HG02884 (cell line): ENCODE measurements at regions not wholly inside any gene's neighbourhood (a gene's known extent, or its start where the extent isn't known, plus 50 kb on each side); places are given as distances from the start of the nearest gene placed in this dataset.

Experiments used
- ATAC-seq: cut with Tn5 transposase; IDR thresholded peaks from one replicate; pipeline ENCODE4 v1.9.1; 2021; ENCODE audit warnings: mild to moderate bottlenecking, moderate library complexity; ENCODE audit not compliant: unreplicated experiment

GRCh38 chr13:39279077-39279476, 240.8 kb downstream of the NHLRC3 start:
- no peak for ATAC-seq

- no peak for ATAC-seq
Observed at GRCh38 chr13:39281539-39282150, 243.4 kb downstream of the NHLRC3 start.

- ATAC-seq = peak; percentile 98
Observed at GRCh38 chr13:39282400-39282972, 244.2 kb downstream of the NHLRC3 start.

GRCh38 chr13:39283072-39283471, 244.8 kb downstream of the NHLRC3 start:
- ATAC-seq = peak; percentile 12

- no peak for ATAC-seq
Observed at GRCh38 chr13:39284801-39285388, 246.6 kb downstream of the NHLRC3 start.
